ENCODE measurements at regions not wholly inside any gene's neighbourhood (a gene's known extent, or its start where the extent isn't known, plus 50 kb on each side); places are given as distances from the start of the nearest gene placed in this dataset.

DNA sequence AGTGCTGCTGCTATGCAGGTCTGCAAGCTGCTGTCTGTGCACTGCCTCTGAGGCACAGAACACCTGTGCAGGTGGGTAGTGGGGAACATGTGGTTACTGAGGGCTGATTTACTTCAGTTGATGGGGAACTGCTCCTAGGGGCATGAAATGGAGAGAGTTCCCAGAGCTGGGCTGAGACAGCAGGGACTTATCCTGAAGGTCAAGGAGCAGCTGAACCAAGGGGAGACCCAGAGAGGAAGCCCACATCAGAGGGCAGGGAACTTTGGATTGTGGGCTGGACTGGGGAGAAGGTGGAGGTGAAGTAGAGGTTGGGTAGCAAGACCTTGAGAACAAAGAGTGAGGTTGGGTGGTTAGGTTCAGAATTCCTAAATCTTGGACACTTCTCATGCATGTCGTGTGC, 311.9 kb downstream of the AACS start:
- no peaks in the 10 kb centered on the region for H3K4me1 ChIP-seq (replicated peaks in 1 of 2)
- H3K4me3 ChIP-seq, result no peak overlapping the region
- intact Hi-C loops (cut with DNase I), result no loop called here
- H3K36me3 ChIP-seq (replicated peaks in 1 of 2), result no peaks in the 10 kb centered on the region
- DNase-seq, result no peak
- WGBS, 4 donors, result 74 to 95% (median 87%) methylated on average over 1 of the region's 1 CpG
- TF ChIP-seq CTCF (IDR thresholded peaks at IDR 0.05) (no peak), POLR2A (IDR thresholded peaks at IDR 0.05) (no peak)
- no peaks in the 10 kb centered on the region for H3K9me3 ChIP-seq (replicated peaks in 1 of 3)
- no peak overlapping the region for H3K27ac ChIP-seq
- peaks cover 11% of the 10 kb centered on the region for H3K27me3 ChIP-seq

- DNase-seq, result no peak
- Histone ChIP-seq H3K4me1 (replicated peaks in 1 of 2) (no peaks in the 10 kb centered on the region), H3K27me3 (peaks cover 11% of the 10 kb centered on the region), H3K27ac (no peak overlapping the region), H3K9me3 (replicated peaks in 1 of 3) (no peaks in the 10 kb centered on the region), H3K4me3 (no peak overlapping the region), H3K36me3 (replicated peaks in 1 of 2) (no peaks in the 10 kb centered on the region)
- intact Hi-C loops (cut with DNase I), result no loop called here
- TF ChIP-seq CTCF (IDR thresholded peaks at IDR 0.05) (no peak), POLR2A (IDR thresholded peaks at IDR 0.05) (no peak)
- 66 to 79% (median 78%) methylated on average over 4 of the region's 4 CpGs for WGBS, 4 donors
These were observed 316.1 kb downstream of the AACS start for GRCh38 chr12:125381373-125381772.

- H3K27me3 ChIP-seq, result peaks cover 3% of the 10 kb centered on the region
- H3K27ac ChIP-seq, result no peak overlapping the region
- no peak for DNase-seq
- H3K9me3 ChIP-seq (replicated peaks in 1 of 3), result no peaks in the 10 kb centered on the region
- no peak for TF ChIP-seq CTCF (IDR thresholded peaks at IDR 0.05)
- TF ChIP-seq POLR2A (IDR thresholded peaks at IDR 0.05), result no peak
- intact Hi-C loops (cut with DNase I), result no loop called here
- WGBS, 4 donors, result 40 to 59% (median 51%) methylated on average over 4 of the region's 4 CpGs
- H3K36me3 ChIP-seq (replicated peaks in 1 of 2), result no peaks in the 10 kb centered on the region
- H3K4me3 ChIP-seq, result no peak overlapping the region
- no peaks in the 10 kb centered on the region for H3K4me1 ChIP-seq (replicated peaks in 1 of 2)
These were observed 317.7 kb downstream of the AACS start for GRCh38 chr12:125382926-125383325.

DNA sequence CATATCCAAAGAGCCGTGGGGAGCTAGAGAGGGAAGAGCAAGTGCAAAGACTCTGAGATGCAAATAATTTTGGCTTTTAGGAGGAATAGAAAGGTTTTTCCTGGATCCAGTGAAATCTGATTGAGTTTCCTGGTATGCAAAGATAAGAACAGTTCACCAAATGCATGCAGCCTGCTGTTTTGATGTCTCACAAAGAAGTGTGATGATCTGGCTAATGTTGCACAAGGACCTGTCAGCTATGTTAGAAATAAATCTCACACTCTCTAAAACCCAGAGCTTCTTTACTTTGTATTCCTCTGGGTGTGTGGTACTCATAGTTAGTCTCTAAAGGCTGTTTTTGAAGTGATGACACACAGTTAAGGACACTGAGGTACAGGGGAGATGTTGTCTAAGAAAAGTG, 321.4 kb downstream of the AACS start:
- 45 to 73% (median 68%) methylated on average over 1 of the region's 1 CpG for WGBS, 4 donors
- Histone ChIP-seq H3K4me3 (no peak overlapping the region), H3K27me3 (no peaks in the 10 kb centered on the region), H3K4me1 (replicated peaks in 1 of 2) (no peaks in the 10 kb centered on the region), H3K9me3 (replicated peaks in 1 of 3) (no peaks in the 10 kb centered on the region), H3K27ac (no peak overlapping the region), H3K36me3 (replicated peaks in 1 of 2) (no peaks in the 10 kb centered on the region)
- no peak for DNase-seq
- TF ChIP-seq POLR2A (IDR thresholded peaks at IDR 0.05), result no peak
- no peak for TF ChIP-seq CTCF (IDR thresholded peaks at IDR 0.05)
- intact Hi-C loops (cut with DNase I), result no loop called here

All from adrenal gland (tissue), 9 donors.